Neural progenitor cell (in vitro differentiated cells): ENCODE measurements at regions not wholly inside any gene's neighbourhood (a gene's known extent, or its start where the extent isn't known, plus 50 kb on each side); places are given as distances from the start of the nearest gene placed in this dataset.
A peak's percentile ranks its signal among the peaks of the same experiment; 100 is the strongest.
"Not testable (repeated sequence)": the region's sequence is repeated elsewhere in the genome, so short reads cannot be mapped to it uniquely, and the experiment has no call there.

Experiments used
- DNase-seq: peaks from one replicate; pipeline ENCODE4 v3.0.0-alpha.2; 2016; ENCODE audit warnings: low spot score
- H2AFZ ChIP-seq: fragments of 200-600 bp; sonication (generic); replicated peaks from 2 replicates; pipeline ENCODE4 v1.6.1; 2016; ENCODE audit warnings: antibody characterized with exemption
- H3F3A ChIP-seq: fragments of 200-600 bp; sonication (generic); 2 replicates; pipeline ENCODE4 v1.6.1; 2016; ENCODE audit warnings: antibody characterized with exemption, low read depth
- H3K27ac ChIP-seq: fragments of 200-600 bp; sonication (generic); 2 replicates; pipeline ENCODE4 v1.5.1; 2016; ENCODE audit warnings: mild to moderate bottlenecking
- H3K27me3 ChIP-seq: fragments of 200-600 bp; sonication (generic); 2 replicates; pipeline ENCODE4 v1.6.1; 2016; ENCODE audit warnings: mild to moderate bottlenecking, moderate library complexity
- H3K36me3 ChIP-seq: fragments of 200-600 bp; sonication (generic); 2 replicates; pipeline ENCODE4 v1.5.1; 2016
- H3K4me1 ChIP-seq: fragments of 200-600 bp; sonication (generic); 2 replicates; pipeline ENCODE4 v1.6.1; 2016; ENCODE audit warnings: mixed run types
- H3K4me2 ChIP-seq: fragments of 200-600 bp; sonication (generic); 2 replicates; pipeline ENCODE4 v1.6.1; 2016
- H3K4me3 ChIP-seq: fragments of 200-600 bp; sonication (generic); 2 replicates; pipeline ENCODE4 v1.5.1; 2016
- H3K79me2 ChIP-seq: fragments of 200-600 bp; sonication (generic); 2 replicates; pipeline ENCODE4 v1.6.1; 2016; ENCODE audit warnings: low read depth
- H3K9ac ChIP-seq: fragments of 200-600 bp; sonication (generic); 2 replicates; pipeline ENCODE4 v1.6.1; 2016
- H3K9me3 ChIP-seq: fragments of 200-600 bp; sonication (generic); 2 replicates; pipeline ENCODE4 v1.5.1; 2016; ENCODE audit warnings: low read depth
- H4K20me1 ChIP-seq: fragments of 200-600 bp; sonication (generic); 2 replicates; pipeline ENCODE4 v1.6.1; 2016; ENCODE audit warnings: low read depth
- H3K27ac Mint-ChIP-seq: 3 replicates; pipeline ENCODE4 v1.8.0; 2021; ENCODE audit warnings: mixed read lengths
- H3K27me3 Mint-ChIP-seq: 2 replicates; pipeline ENCODE4 v1.8.0; 2022; ENCODE audit warnings: low read depth, mild to moderate bottlenecking, inconsistent platforms, moderate library complexity, mixed read lengths; ENCODE audit not compliant: insufficient read depth
- H3K36me3 Mint-ChIP-seq: 3 replicates; pipeline ENCODE4 v1.8.0; 2021; ENCODE audit warnings: mixed read lengths
- H3K4me1 Mint-ChIP-seq: 3 replicates; pipeline ENCODE4 v1.8.0; 2021; ENCODE audit warnings: mixed read lengths
- H3K4me3 Mint-ChIP-seq: 3 replicates; pipeline ENCODE4 v1.8.0; 2021; ENCODE audit warnings: mild to moderate bottlenecking, moderate library complexity, mixed read lengths
- H3K9me3 Mint-ChIP-seq: 3 replicates; pipeline ENCODE4 v1.8.0; 2020; ENCODE audit warnings: mixed read lengths
- CTCF ChIP-seq: fragments of 200-600 bp; sonication (generic); IDR thresholded peaks from 2 replicates; pipeline ENCODE4 v1.5.1; 2017; ENCODE audit warnings: antibody characterized with exemption, mild to moderate bottlenecking
- EZH2 ChIP-seq: fragments of 200-600 bp; sonication (generic); IDR thresholded peaks from 2 replicates; pipeline ENCODE4 v1.6.1; 2017; ENCODE audit warnings: antibody characterized with exemption, mild to moderate bottlenecking, moderate library complexity
- EZH2phosphoT487 ChIP-seq: fragments of 200-600 bp; sonication (generic); IDR thresholded peaks from 2 replicates; pipeline ENCODE4 v1.6.1; 2017; ENCODE audit warnings: antibody characterized with exemption

- TF ChIP-seq EZH2phosphoT487 (no peak), EZH2 (no peak), CTCF (no peak)
- no peaks in the 10 kb centered on the region for H4K20me1 ChIP-seq
- Mint-ChIP-seq H3K27ac (no peak overlapping the region), H3K36me3 (no peaks in the 10 kb centered on the region), H3K4me1 (no peaks in the 10 kb centered on the region), H3K9me3 (no peaks in the 10 kb centered on the region), H3K27me3 (peaks cover 6% of the 10 kb centered on the region), H3K4me3 (no peak overlapping the region)
- no peaks in the 10 kb centered on the region for H3K9me3 ChIP-seq
- no peaks in the 10 kb centered on the region for H3K79me2 ChIP-seq
- H2AFZ ChIP-seq: no peak overlapping the region
- no peak for DNase-seq
- no peaks in the 10 kb centered on the region for H3K4me1 ChIP-seq
- no peaks in the 10 kb centered on the region for H3F3A ChIP-seq
- H3K27ac ChIP-seq: no peak overlapping the region
- H3K27me3 ChIP-seq: no peaks in the 10 kb centered on the region
- no peak overlapping the region for H3K4me3 ChIP-seq
- no peaks in the 10 kb centered on the region for H3K36me3 ChIP-seq
- no peak overlapping the region for H3K9ac ChIP-seq
- H3K4me2 ChIP-seq: no peak overlapping the region
Observed at GRCh38 chr15:96484830-96485229, 154.3 kb downstream of the NR2F2 start.

GRCh38 chr15:96487245-96487644 lies 156.7 kb downstream of the NR2F2 start:
- H3K4me1 ChIP-seq: peaks cover 2% of the 10 kb centered on the region
- H3K27ac ChIP-seq: no peak overlapping the region
- no peaks in the 10 kb centered on the region for H3F3A ChIP-seq
- DNase-seq: no peak
- no peak overlapping the region for H3K4me3 ChIP-seq
- Mint-ChIP-seq H3K27ac (no peak overlapping the region), H3K4me3 (no peak overlapping the region), H3K9me3 (no peaks in the 10 kb centered on the region), H3K4me1 (peaks cover 4% of the 10 kb centered on the region), H3K36me3 (no peaks in the 10 kb centered on the region), H3K27me3 (peaks cover 6% of the 10 kb centered on the region)
- no peaks in the 10 kb centered on the region for H3K9me3 ChIP-seq
- peaks cover 5% of the 10 kb centered on the region for H3K27me3 ChIP-seq
- no peaks in the 10 kb centered on the region for H3K79me2 ChIP-seq
- no peaks in the 10 kb centered on the region for H3K36me3 ChIP-seq
- H3K9ac ChIP-seq: no peak overlapping the region
- H4K20me1 ChIP-seq: no peaks in the 10 kb centered on the region
- TF ChIP-seq EZH2phosphoT487 (no peak), EZH2 (no peak), CTCF (no peak)
- no peak overlapping the region for H2AFZ ChIP-seq
- H3K4me2 ChIP-seq: no peak overlapping the region

- not testable (repeated sequence) for H3K4me3 ChIP-seq, H3K27ac ChIP-seq, DNase-seq, H3K4me3 Mint-ChIP-seq, H3K27ac Mint-ChIP-seq, H3K36me3 ChIP-seq, H3K9me3 ChIP-seq, H3K36me3 Mint-ChIP-seq, H3K79me2 ChIP-seq, H3K27me3 ChIP-seq, H3K9me3 Mint-ChIP-seq, H3K4me2 ChIP-seq, H3K4me1 ChIP-seq, H4K20me1 ChIP-seq, H3F3A ChIP-seq, H3K9ac ChIP-seq
- H3K27me3 Mint-ChIP-seq: peaks cover 17% of the 10 kb centered on the region
- peak overlapping the region; percentile 84 for H2AFZ ChIP-seq
- H3K4me1 Mint-ChIP-seq: peaks cover 11% of the 10 kb centered on the region
Observed at GRCh38 chr15:96491066-96491699, 160.7 kb downstream of the NR2F2 start.

- peak; percentile 59 for TF ChIP-seq CTCF
- peaks cover 11% of the 10 kb centered on the region for H3K4me1 Mint-ChIP-seq
- not testable (repeated sequence) for H3K9me3 ChIP-seq, H3F3A ChIP-seq, H3K9me3 Mint-ChIP-seq, H3K36me3 Mint-ChIP-seq, H3K79me2 ChIP-seq, H3K9ac ChIP-seq, H3K4me3 Mint-ChIP-seq, H3K4me1 ChIP-seq, H3K36me3 ChIP-seq, H3K27ac Mint-ChIP-seq, H3K27me3 ChIP-seq, H4K20me1 ChIP-seq, H3K27ac ChIP-seq
- Histone ChIP-seq H3K4me2 (peak overlapping the region; percentile 79), H3K4me3 (peak overlapping the region; percentile 53), H2AFZ (peak overlapping the region; percentile 84)
- H3K27me3 Mint-ChIP-seq: peaks cover 16% of the 10 kb centered on the region
- peak; percentile 49 for DNase-seq
Observed at GRCh38 chr15:96491700-96492644, 161.5 kb downstream of the NR2F2 start.
